Central memory CD8-positive, alpha-beta T cell (primary cell): ENCODE measurements at regions not wholly inside any gene's neighbourhood (a gene's known extent, or its start where the extent isn't known, plus 50 kb on each side); places are given as distances from the start of the nearest gene placed in this dataset.

Source experiments
- ATAC-seq: fragments of 150-1000 bp; cut with Tn5 transposase; replicated peaks from 2 replicates; pipeline ENCODE4 v1.10.0; 2022; ENCODE audit warnings: mild to moderate bottlenecking, moderate FRiP score, moderate number of reproducible peaks; ENCODE audit not compliant: poor library complexity, severe bottlenecking; ENCODE audit errors: extremely low read depth
- DNase-seq, 2 donors: peaks; one replicate each; pipeline ENCODE4 v3.0.0; 2021; ENCODE audit warnings: low spot score in 2 of 2
- H3K27ac Mint-ChIP-seq: one replicate; pipeline ENCODE4 v1.8.0; 2022; ENCODE audit warnings: low read depth, mild to moderate bottlenecking, moderate library complexity, mixed read lengths
- H3K27me3 Mint-ChIP-seq: one replicate; pipeline ENCODE4 v1.8.0; 2022; ENCODE audit warnings: mixed read lengths
- H3K36me3 Mint-ChIP-seq: one replicate; pipeline ENCODE4 v1.8.0; 2022; ENCODE audit warnings: mild to moderate bottlenecking, moderate library complexity, mixed read lengths; ENCODE audit not compliant: insufficient read depth
- H3K4me1 Mint-ChIP-seq: one replicate; pipeline ENCODE4 v1.8.0; 2022; ENCODE audit warnings: mixed read lengths
- H3K4me3 Mint-ChIP-seq: one replicate; pipeline ENCODE4 v1.8.0; 2022; ENCODE audit warnings: mild to moderate bottlenecking, moderate library complexity, mixed read lengths
- H3K9me3 Mint-ChIP-seq: one replicate; pipeline ENCODE4 v1.8.0; 2022; ENCODE audit warnings: mixed read lengths

GRCh38 chr5:107290780-107291398 lies 379.8 kb downstream of the EFNA5 start:
- Mint-ChIP-seq H3K27ac (no peak overlapping the region), H3K4me1 (peaks cover 26% of the 10 kb centered on the region), H3K36me3 (no peaks in the 10 kb centered on the region), H3K27me3 (no peaks in the 10 kb centered on the region), H3K4me3 (no peak overlapping the region), H3K9me3 (no peaks in the 10 kb centered on the region)
- no peak for ATAC-seq
- DNase-seq: no peak

GRCh38 chr5:107289030-107289714 lies 381.6 kb downstream of the EFNA5 start:
- Mint-ChIP-seq H3K36me3 (no peaks in the 10 kb centered on the region), H3K4me3 (no peak overlapping the region), H3K9me3 (no peaks in the 10 kb centered on the region), H3K4me1 (peaks cover 15% of the 10 kb centered on the region), H3K27me3 (no peaks in the 10 kb centered on the region), H3K27ac (no peak overlapping the region)
- no peak for DNase-seq
- ATAC-seq: no peak

GRCh38 chr5:107286447-107287098 lies 384.2 kb downstream of the EFNA5 start:
- Mint-ChIP-seq H3K27me3 (no peaks in the 10 kb centered on the region), H3K9me3 (no peaks in the 10 kb centered on the region), H3K4me3 (no peak overlapping the region), H3K36me3 (no peaks in the 10 kb centered on the region), H3K27ac (no peak overlapping the region), H3K4me1 (peaks cover 15% of the 10 kb centered on the region)
- DNase-seq (no peak), ATAC-seq (no peak)

GRCh38 chr5:107285772-107286171 lies 385.0 kb downstream of the EFNA5 start:
- no peaks in the 10 kb centered on the region for H3K9me3 Mint-ChIP-seq
- H3K4me3 Mint-ChIP-seq: no peak overlapping the region
- H3K27ac Mint-ChIP-seq: no peak overlapping the region
- H3K27me3 Mint-ChIP-seq: no peaks in the 10 kb centered on the region
- ATAC-seq (no peak), DNase-seq (no peak)
- peaks cover 15% of the 10 kb centered on the region for H3K4me1 Mint-ChIP-seq
- H3K36me3 Mint-ChIP-seq: no peaks in the 10 kb centered on the region

GRCh38 chr5:107284822-107285525 lies 385.8 kb downstream of the EFNA5 start:
- no peaks in the 10 kb centered on the region for H3K9me3 Mint-ChIP-seq
- H3K27ac Mint-ChIP-seq: no peak overlapping the region
- DNase-seq (no peak), ATAC-seq (no peak)
- H3K36me3 Mint-ChIP-seq: no peaks in the 10 kb centered on the region
- H3K4me3 Mint-ChIP-seq: no peak overlapping the region
- H3K27me3 Mint-ChIP-seq: no peaks in the 10 kb centered on the region
- peaks cover 15% of the 10 kb centered on the region for H3K4me1 Mint-ChIP-seq

GRCh38 chr5:107282061-107282460 lies 388.7 kb downstream of the EFNA5 start:
- no peaks in the 10 kb centered on the region for H3K36me3 Mint-ChIP-seq
- no peak for DNase-seq
- H3K9me3 Mint-ChIP-seq: no peaks in the 10 kb centered on the region
- no peak overlapping the region for H3K4me3 Mint-ChIP-seq
- H3K27me3 Mint-ChIP-seq: no peaks in the 10 kb centered on the region
- H3K27ac Mint-ChIP-seq: no peak overlapping the region
- H3K4me1 Mint-ChIP-seq: no peaks in the 10 kb centered on the region
- ATAC-seq: no peak

- H3K4me3 Mint-ChIP-seq: no peak overlapping the region
- ATAC-seq: no peak
- H3K27ac Mint-ChIP-seq: no peak overlapping the region
- no peaks in the 10 kb centered on the region for H3K4me1 Mint-ChIP-seq
- DNase-seq: no peak
- no peaks in the 10 kb centered on the region for H3K27me3 Mint-ChIP-seq
- H3K9me3 Mint-ChIP-seq: no peaks in the 10 kb centered on the region
- no peaks in the 10 kb centered on the region for H3K36me3 Mint-ChIP-seq
These were observed 392.0 kb downstream of the EFNA5 start for GRCh38 chr5:107278774-107279173.

GRCh38 chr5:107277485-107278125 lies 393.1 kb downstream of the EFNA5 start:
- Mint-ChIP-seq H3K27ac (no peak overlapping the region), H3K27me3 (no peaks in the 10 kb centered on the region), H3K4me1 (no peaks in the 10 kb centered on the region), H3K4me3 (no peak overlapping the region), H3K9me3 (no peaks in the 10 kb centered on the region), H3K36me3 (no peaks in the 10 kb centered on the region)
- ATAC-seq (no peak), DNase-seq (no peak)

- DNase-seq (no peak), ATAC-seq (no peak)
- no peaks in the 10 kb centered on the region for H3K27me3 Mint-ChIP-seq
- no peak overlapping the region for H3K27ac Mint-ChIP-seq
- no peaks in the 10 kb centered on the region for H3K4me1 Mint-ChIP-seq
- no peaks in the 10 kb centered on the region for H3K36me3 Mint-ChIP-seq
- H3K4me3 Mint-ChIP-seq: no peak overlapping the region
- no peaks in the 10 kb centered on the region for H3K9me3 Mint-ChIP-seq
These were observed 395.4 kb downstream of the EFNA5 start for GRCh38 chr5:107275333-107275732.

- H3K27ac Mint-ChIP-seq: no peak overlapping the region
- DNase-seq (no peak), ATAC-seq (no peak)
- no peak overlapping the region for H3K4me3 Mint-ChIP-seq
- H3K9me3 Mint-ChIP-seq: no peaks in the 10 kb centered on the region
- H3K36me3 Mint-ChIP-seq: no peaks in the 10 kb centered on the region
- H3K27me3 Mint-ChIP-seq: no peaks in the 10 kb centered on the region
- H3K4me1 Mint-ChIP-seq: no peaks in the 10 kb centered on the region
These were observed 396.2 kb downstream of the EFNA5 start for GRCh38 chr5:107274571-107274970.

GRCh38 chr5:107272954-107273353 lies 397.8 kb downstream of the EFNA5 start:
- no peak for ATAC-seq
- Mint-ChIP-seq H3K27ac (no peak overlapping the region), H3K4me3 (no peak overlapping the region), H3K27me3 (no peaks in the 10 kb centered on the region), H3K9me3 (no peaks in the 10 kb centered on the region), H3K4me1 (no peaks in the 10 kb centered on the region), H3K36me3 (no peaks in the 10 kb centered on the region)
- no peak for DNase-seq

GRCh38 chr5:107272509-107272908 lies 398.2 kb downstream of the EFNA5 start:
- H3K27me3 Mint-ChIP-seq: no peaks in the 10 kb centered on the region
- DNase-seq (no peak), ATAC-seq (no peak)
- H3K4me3 Mint-ChIP-seq: no peak overlapping the region
- H3K36me3 Mint-ChIP-seq: no peaks in the 10 kb centered on the region
- H3K4me1 Mint-ChIP-seq: no peaks in the 10 kb centered on the region
- no peaks in the 10 kb centered on the region for H3K9me3 Mint-ChIP-seq
- no peak overlapping the region for H3K27ac Mint-ChIP-seq
